ENCODE measurements at regions not wholly inside any gene's neighbourhood (a gene's known extent, or its start where the extent isn't known, plus 50 kb on each side); places are given as distances from the start of the nearest gene placed in this dataset.
"Not testable (repeated sequence)": the region's sequence is repeated elsewhere in the genome, so short reads cannot be mapped to it uniquely, and the experiment has no call there.

GRCh38 chr3:34013818-34014570 lies 215.6 kb downstream of the PDCD6IP start:
- DNase-seq: no peak

DNA sequence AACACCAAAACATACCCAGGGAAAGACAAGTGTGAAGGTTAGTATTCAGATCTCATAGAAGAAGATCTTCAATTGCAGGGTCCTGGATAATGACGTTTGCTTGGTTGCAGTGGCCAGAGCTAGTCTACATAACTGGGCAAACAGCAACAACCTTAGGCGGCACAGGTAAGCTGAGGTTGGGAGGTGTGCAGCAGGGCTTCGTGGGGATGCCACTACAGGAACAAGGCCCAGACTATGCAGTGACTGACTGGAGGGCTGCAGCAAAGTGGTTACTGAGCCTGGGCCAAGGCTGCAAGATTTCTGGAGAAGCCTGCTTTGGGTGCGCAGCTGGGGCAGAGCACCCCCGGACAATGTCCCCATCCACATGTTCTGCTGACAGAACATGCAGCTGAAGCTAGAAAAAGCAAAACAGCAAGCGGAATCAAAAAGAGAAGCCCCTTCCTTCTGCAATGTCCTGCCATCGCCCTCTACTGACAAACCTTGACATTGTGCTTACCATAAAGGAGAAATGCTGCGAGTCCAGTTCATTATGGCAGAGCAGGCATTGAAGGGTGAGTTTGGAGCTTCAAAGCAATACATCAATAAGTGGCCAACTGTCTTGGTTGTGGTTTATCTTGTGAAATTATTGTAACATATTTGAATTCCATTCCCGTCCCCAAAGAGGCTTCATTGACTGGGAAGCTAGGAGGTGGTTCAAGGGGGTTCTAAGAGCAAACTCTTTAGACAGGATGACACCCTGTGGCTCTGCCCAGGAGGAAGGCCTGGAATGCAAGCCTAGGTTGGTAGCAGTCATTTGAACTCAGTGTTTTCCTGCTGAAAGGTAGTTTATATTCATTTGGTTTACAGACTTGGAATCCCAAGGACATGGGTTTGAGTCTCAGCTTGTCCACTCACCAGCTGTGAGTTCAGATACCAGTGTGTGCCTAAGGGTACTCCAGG lies 217.0 kb downstream of the PDCD6IP start:
- DNase-seq: peak in 2 of 4 experiments; percentile 19 to 26

GRCh38 chr3:34016925-34017587 lies 218.6 kb downstream of the PDCD6IP start:
- DNase-seq: peak; percentile 23 to 59 (median 40)

GRCh38 chr3:34017757-34018156 lies 219.3 kb downstream of the PDCD6IP start:
- no peak for DNase-seq

DNA sequence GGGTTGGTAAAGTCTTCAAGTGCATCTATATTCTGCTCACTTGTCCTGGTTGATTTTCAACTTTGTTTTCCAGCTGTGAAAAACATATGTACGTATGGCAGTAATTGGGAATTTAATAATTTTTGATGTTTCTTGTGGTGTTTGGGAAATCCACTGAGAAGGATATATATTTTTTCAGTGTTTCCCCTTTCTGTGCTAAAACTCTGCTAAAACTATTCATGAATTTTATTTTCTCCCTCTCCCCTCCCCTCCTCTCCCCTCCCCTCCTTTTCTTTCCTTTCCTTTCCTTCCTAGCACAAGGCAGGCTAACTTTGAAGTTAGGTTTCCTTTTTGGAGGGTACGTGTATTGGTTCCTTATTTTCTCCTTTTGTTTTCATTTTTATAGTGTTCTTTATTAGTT lies 220.7 kb downstream of the PDCD6IP start:
- no peak for DNase-seq

- no peak for DNase-seq
Observed at GRCh38 chr3:34020170-34020569, 221.7 kb downstream of the PDCD6IP start.

DNA sequence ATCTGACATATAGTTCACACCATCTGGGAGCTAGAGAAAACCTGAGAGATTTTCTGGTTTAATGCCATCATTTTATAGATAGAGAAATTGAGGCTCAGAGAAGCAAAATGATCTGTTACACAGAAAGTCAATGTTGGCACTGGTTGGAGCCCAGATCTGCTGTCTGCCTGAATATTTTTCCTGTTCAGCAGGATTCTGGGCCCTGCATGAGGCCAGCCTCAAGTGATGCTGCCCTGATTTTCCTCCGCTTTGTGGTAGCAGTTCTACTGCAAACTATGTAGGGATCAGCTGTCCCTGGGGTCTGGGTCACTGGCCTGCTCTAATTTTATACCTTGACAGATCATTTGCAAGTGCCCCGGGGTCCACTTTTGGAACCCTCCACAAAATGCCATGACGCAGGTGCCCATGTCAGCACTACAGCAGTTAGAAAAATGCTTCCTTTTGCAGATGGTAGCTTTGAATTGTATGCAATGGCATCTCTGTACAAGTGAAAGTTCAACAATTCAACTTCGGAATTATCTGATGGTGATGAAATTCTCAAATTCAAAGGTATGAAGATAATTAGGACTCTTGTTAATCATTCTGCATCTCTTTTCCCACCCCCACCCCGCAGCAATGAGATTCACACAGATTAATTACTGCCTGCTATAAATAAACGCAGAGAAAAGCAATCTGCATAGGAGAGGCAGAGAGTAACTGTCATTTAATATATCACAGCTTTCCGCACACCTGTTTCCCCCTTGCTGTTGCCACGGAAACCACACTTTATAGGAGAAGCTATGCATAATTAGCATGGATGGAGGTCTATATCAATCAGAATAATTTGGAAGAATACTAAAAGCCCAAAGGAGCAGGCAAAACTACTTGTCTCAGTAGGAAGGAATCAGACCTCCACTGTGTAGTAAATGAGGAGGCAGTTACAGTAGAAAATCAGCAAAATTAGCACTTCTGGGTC lies 222.6 kb downstream of the PDCD6IP start:
- DNase-seq: no peak

DNA sequence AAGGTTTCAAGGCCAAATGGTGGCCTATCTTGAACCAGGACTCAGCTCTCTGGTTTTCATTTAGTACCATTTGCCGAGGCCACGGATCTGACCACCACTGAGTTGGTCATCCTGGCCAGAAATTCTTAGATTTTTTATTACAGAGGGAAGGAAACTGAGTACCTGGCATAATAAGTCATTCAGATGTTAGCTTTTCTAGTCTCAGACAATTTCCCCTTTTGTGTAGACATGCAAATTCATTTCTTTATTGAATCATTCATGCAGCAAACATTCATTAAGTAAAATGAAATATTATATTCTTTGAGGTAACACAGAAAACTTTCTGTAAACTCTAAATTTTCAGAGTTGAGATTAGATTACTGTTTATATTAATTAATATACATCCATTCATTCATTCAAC lies 223.7 kb downstream of the PDCD6IP start:
- no peak for DNase-seq

- peak; percentile 21 to 44 (median 31) for DNase-seq
Observed at GRCh38 chr3:34024447-34025240, 226.2 kb downstream of the PDCD6IP start.

- DNase-seq: no peak
Observed at GRCh38 chr3:34033839-34034238, 235.4 kb downstream of the PDCD6IP start.

GRCh38 chr3:34034840-34035239 lies 236.4 kb downstream of the PDCD6IP start:
- DNase-seq: no peak

DNA sequence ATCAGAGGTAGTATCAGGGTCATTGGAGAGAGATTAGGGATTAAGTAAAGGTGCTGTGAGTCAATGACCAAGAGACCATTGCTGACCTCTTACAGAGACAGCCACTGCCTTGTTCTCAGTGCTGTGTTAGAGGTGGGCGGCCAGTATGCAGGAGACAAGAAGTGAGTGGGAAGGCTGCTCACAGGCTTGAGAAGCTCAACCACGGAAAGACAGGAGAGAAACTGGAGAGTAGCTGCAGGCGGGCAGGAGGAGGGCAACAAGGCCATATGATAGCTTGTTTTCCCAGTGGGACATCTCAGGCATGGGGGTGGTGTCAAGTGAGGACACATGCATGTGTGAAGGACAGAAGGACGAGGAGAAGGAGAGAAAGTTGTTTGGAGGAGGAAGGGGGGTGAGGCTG lies 237.3 kb downstream of the PDCD6IP start:
- DNase-seq: peak; percentile 20 to 60 (median 48)

GRCh38 chr3:34037260-34037659 lies 238.8 kb downstream of the PDCD6IP start:
- DNase-seq: no peak

DNA sequence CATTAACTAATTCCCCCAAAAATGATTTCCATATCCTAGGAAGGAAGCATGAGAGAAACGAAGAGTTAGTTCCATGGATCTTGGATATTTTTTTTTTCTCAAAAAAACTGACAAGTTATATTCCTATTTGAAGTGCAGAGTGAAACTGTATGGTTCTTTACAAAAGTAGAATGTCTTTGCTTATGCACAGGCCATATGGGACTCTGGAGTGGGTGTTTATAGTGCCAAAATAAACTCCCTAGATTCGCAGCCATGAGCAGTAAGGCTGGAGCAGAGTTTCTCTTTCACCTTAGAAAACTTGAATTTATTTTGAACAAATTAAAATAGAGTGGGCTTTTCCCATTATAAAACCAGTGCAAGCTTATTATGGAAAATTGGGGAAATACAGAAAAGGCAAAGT lies 239.7 kb downstream of the PDCD6IP start:
- no peak for DNase-seq

GRCh38 chr3:34046154-34046553 lies 247.7 kb downstream of the PDCD6IP start:
- no peak for DNase-seq

DNA sequence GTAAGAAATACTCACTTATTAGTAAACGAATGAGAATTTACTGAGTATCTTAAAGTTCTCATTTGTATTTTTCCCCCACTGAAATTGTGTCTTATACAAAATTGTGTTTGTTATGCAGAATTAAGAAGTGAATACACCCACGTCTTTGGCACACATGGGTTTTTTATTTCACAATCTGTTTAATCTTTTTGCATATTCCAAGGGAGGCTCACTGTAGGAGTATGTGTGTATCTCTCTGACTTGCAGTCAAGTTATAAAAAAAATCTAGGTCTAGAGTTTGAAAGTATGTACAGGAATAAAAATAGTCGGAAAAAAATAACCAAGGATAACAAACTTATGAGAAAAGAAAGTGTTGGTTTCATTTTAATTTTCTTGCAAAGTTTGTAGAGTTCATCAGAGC lies 255.2 kb downstream of the PDCD6IP start:
- peak in 1 of 4 experiments; percentile 12 for DNase-seq

GRCh38 chr3:34056181-34056910 lies 257.9 kb downstream of the PDCD6IP start:
- peak in 1 of 4 experiments; percentile 27 for DNase-seq

- peak in 3 of 4 experiments; percentile 4 to 26 (median 12) for DNase-seq
Observed at GRCh38 chr3:34056951-34057390, 258.5 kb downstream of the PDCD6IP start.

- DNase-seq: not testable (repeated sequence)
Observed at GRCh38 chr3:34060995-34061394, 262.6 kb downstream of the PDCD6IP start.

DNA sequence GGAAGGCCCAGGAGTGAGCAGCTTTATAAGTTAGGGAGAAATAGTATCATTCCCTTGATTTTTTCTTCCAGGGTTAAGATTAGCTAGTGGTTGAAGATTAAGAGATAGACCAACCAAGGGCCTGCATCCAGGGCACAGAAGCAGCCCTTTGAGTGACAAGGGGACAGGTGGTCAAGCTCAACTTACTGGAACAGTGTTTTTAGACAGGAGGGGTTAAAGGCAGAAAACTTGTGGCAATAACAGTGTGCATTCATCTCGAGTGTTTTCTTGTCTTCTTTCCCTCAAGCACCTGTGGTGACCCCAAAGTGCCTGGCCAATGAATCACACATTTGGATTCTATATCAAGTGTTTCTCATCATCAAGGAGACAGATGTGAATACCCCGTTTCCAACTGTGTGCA lies 267.5 kb downstream of the PDCD6IP start:
- no peak for DNase-seq
